IMR-90 (cell line): ENCODE measurements at regions not wholly inside any gene's neighbourhood (a gene's known extent, or its start where the extent isn't known, plus 50 kb on each side); places are given as distances from the start of the nearest gene placed in this dataset.

Experiments used
- ATAC-seq: fragments of 200-7000 bp; cut with Tn5 transposase; 2 replicates; pipeline ENCODE4 v1.9.1; 2020; ENCODE audit warnings: low read depth, mild to moderate bottlenecking, moderate library complexity
- BruUV-seq: library from RNA; stranded (reverse); fragments of 400-500 nt; replicated peaks from 2 replicates; lab custom pipeline; 2021; lab: Mats Ljungman, UMichigan
- CTCF ChIA-PET: fragments of 300-600 bp; formaldehyde crosslinking; extraction: SDS; loops from one replicate; lab custom pipeline; 2021; ENCODE audit warnings: antibody characterized with exemption; lab: Yijun Ruan, JAX
- POLR2A ChIA-PET: fragments of 300-600 bp; sonication (Branson Sonifier 250); formaldehyde crosslinking; loops from one replicate; lab custom pipeline; 2022; ENCODE audit warnings: antibody characterized with exemption; ENCODE audit not compliant: unreplicated experiment; lab: Charles Lee
- DNase-seq: peaks from one replicate; pipeline ENCODE4 v3.0.0; 2013
- H2AFZ ChIP-seq: replicated peaks from 2 replicates; pipeline ENCODE3; 2013; ENCODE audit warnings: low read length, mild to moderate bottlenecking; ENCODE audit not compliant: poor library complexity
- H2AK5ac ChIP-seq: 2 replicates; pipeline ENCODE4 v1.6.1; 2013; ENCODE audit warnings: low read depth, low read length, inconsistent platforms
- H2AK9ac ChIP-seq: replicated peaks from 2 replicates; pipeline ENCODE3; 2013; ENCODE audit warnings: mild to moderate bottlenecking, low read depth, low read length, moderate library complexity; ENCODE audit not compliant: poor library complexity
- H2BK120ac ChIP-seq: 2 replicates; pipeline ENCODE4 v1.6.1; 2013; ENCODE audit warnings: low read depth, low read length, inconsistent platforms
- H2BK15ac ChIP-seq: 3 replicates; pipeline ENCODE4 v1.6.1; 2013; ENCODE audit warnings: low read depth, low read length, inconsistent platforms
- H2BK20ac ChIP-seq: 2 replicates; pipeline ENCODE4 v1.6.1; 2013; ENCODE audit warnings: low read depth, mild to moderate bottlenecking, inconsistent platforms, low read length, moderate library complexity
- H2BK5ac ChIP-seq: 2 replicates; pipeline ENCODE4 v1.6.1; 2013; ENCODE audit warnings: mild to moderate bottlenecking, low read depth, low read length, inconsistent platforms; ENCODE audit not compliant: poor library complexity, severe bottlenecking
- H3K14ac ChIP-seq: replicated peaks from 2 replicates; pipeline ENCODE4 v1.6.1; 2013; ENCODE audit warnings: low read depth, low read length, inconsistent platforms
- H3K18ac ChIP-seq: 2 replicates; pipeline ENCODE4 v1.6.1; 2013; ENCODE audit warnings: low read depth, low read length, control low read depth
- H3K23ac ChIP-seq: 2 replicates; pipeline ENCODE4 v1.6.1; 2013; ENCODE audit warnings: low read depth, low read length, inconsistent platforms
- H3K27ac ChIP-seq: 2 replicates; pipeline ENCODE4 v1.5.1; 2013; ENCODE audit warnings: mild to moderate bottlenecking, control low read depth, low read length; ENCODE audit not compliant: insufficient read depth
- H3K27me3 ChIP-seq: 2 replicates; pipeline ENCODE4 v1.6.1; 2013; ENCODE audit warnings: low read length; ENCODE audit not compliant: control insufficient read depth, insufficient read depth
- H3K36me3 ChIP-seq: 2 replicates; pipeline ENCODE4 v1.6.1; 2013; ENCODE audit warnings: low read length, mixed read lengths; ENCODE audit not compliant: control insufficient read depth, insufficient read depth
- H3K4ac ChIP-seq: 2 replicates; pipeline ENCODE4 v1.6.1; 2013; ENCODE audit warnings: low read depth, low read length, inconsistent platforms
- H3K4me1 ChIP-seq: 2 replicates; pipeline ENCODE4 v1.6.1; 2013; ENCODE audit warnings: low read length, mixed read lengths; ENCODE audit not compliant: control insufficient read depth, insufficient read depth
- H3K4me2 ChIP-seq: 2 replicates; pipeline ENCODE4 v1.6.1; 2013; ENCODE audit warnings: low read depth, mild to moderate bottlenecking, control low read depth, low read length, moderate library complexity
- H3K4me3 ChIP-seq: 2 replicates; pipeline ENCODE4 v1.5.1; 2013; ENCODE audit warnings: low read depth, mild to moderate bottlenecking, control low read depth, low read length, moderate library complexity; ENCODE audit not compliant: insufficient read depth
- H3K56ac ChIP-seq: 2 replicates; pipeline ENCODE4 v1.6.1; 2013; ENCODE audit warnings: low read length, inconsistent platforms; ENCODE audit not compliant: insufficient read depth; ENCODE audit errors: extremely low read depth
- H3K79me1 ChIP-seq, 2 experiments: 2 replicates each; pipeline ENCODE4 v1.6.1; 2013; ENCODE audit warnings: low read length in 2 of 2, inconsistent platforms in 1 of 2, low read depth in 1 of 2
- H3K9ac ChIP-seq: 2 replicates; pipeline ENCODE4 v1.6.1; 2013; ENCODE audit warnings: low read depth, low read length, control low read depth
- H3K9me1 ChIP-seq: 2 replicates; pipeline ENCODE4 v1.6.1; 2013; ENCODE audit warnings: low read length, inconsistent platforms; ENCODE audit not compliant: insufficient read depth
- H3K9me3 ChIP-seq: 2 replicates; pipeline ENCODE4 v1.6.1; 2013; ENCODE audit warnings: low read length; ENCODE audit not compliant: control insufficient read depth, insufficient read depth
- H4K20me1 ChIP-seq: 2 replicates; pipeline ENCODE4 v1.6.1; 2013; ENCODE audit warnings: low read length, inconsistent platforms; ENCODE audit not compliant: insufficient read depth
- H4K5ac ChIP-seq: 2 replicates; pipeline ENCODE4 v1.6.1; 2013; ENCODE audit warnings: mild to moderate bottlenecking, low read depth, low read length, control low read depth
- H4K8ac ChIP-seq, 2 experiments: 2 replicates each; pipeline ENCODE4 v1.6.1; 2013; ENCODE audit warnings: low read depth in 2 of 2, low read length in 2 of 2, control low read depth in 1 of 2, inconsistent platforms in 1 of 2
- H4K91ac ChIP-seq: 2 replicates; pipeline ENCODE4 v1.6.1; 2013; ENCODE audit warnings: low read depth, low read length, inconsistent platforms; ENCODE audit not compliant: insufficient read depth
- MAZ ChIP-seq: IDR thresholded peaks from 2 replicates; pipeline ENCODE4 v1.6.1; 2012; ENCODE audit warnings: low read depth, mild to moderate bottlenecking, low read length, improper control_type of control experiment, moderate library complexity, borderline replicate concordance
- POLR2A ChIP-seq: IDR thresholded peaks from 2 replicates; pipeline ENCODE4 v1.6.1; 2012; ENCODE audit warnings: mild to moderate bottlenecking, low read depth, low read length
- WGBS, 2 experiments: methylation state at CpG; one replicate each; pipeline versions ENCODE4 v1.1.5 to v1.1.7; 2013; ENCODE audit warnings: missing lambda C conversion rate in 2 of 2; ENCODE audit not compliant: insufficient read length in 1 of 2; ENCODE audit errors: extremely low coverage in 2 of 2; 5-methylcytosine and 5-hydroxymethylcytosine counted together
- dilution Hi-C: fragments of 300-500 bp; cut with HindIII; formaldehyde crosslinking; loops from one replicate; pipeline ENCODE4 v1.14.3; 2018; ENCODE audit warnings: low sequenced_read_pairs; ENCODE audit not compliant: unreplicated experiment
- in situ Hi-C: fragments of 300-500 bp; cut with MboI; formaldehyde crosslinking; loops from 3 replicates; pipeline ENCODE4 v1.14.3; 2019; ENCODE audit warnings: low sequenced_read_pairs, inconsistent platforms, mixed read lengths
- intact Hi-C: fragments of 100-400 bp; cut with micrococcal nuclease; formaldehyde crosslinking; loops from 2 replicates; pipeline ENCODE4 v1.10.0; 2022

GRCh38 chr17:36722121-36722902, 120.9 kb downstream of the MRM1 start:
- WGBS, 2 experiments = 2% methylated on average over 23 of the region's 49 CpGs; no CpG with 5 or more reads in 1 of the 2 experiments
- Histone ChIP-seq H3K4ac (no peak overlapping the region), H3K27me3 (peaks cover 30% of the 10 kb centered on the region), H3K9me3 (no peaks in the 10 kb centered on the region), H2AK9ac (no peak overlapping the region), H3K27ac (no peak overlapping the region), H3K4me1 (0 out of 2 replicates have a peak, but pooled peaks cover 1% of the 10 kb centered on the region), H2AK5ac (no peak overlapping the region), H3K56ac (no peak overlapping the region), H2BK15ac (no peak overlapping the region), H3K9me1 (no peaks in the 10 kb centered on the region; the same call in 1 of the 2 replicates), H3K9ac (no peak overlapping the region), H3K4me2 (peak overlapping the region; percentile 81), H3K14ac (no peak overlapping the region), H2BK20ac (no peak overlapping the region), H4K20me1 (no peaks in the 10 kb centered on the region), H4K5ac (no peak overlapping the region), H3K36me3 (no peaks in the 10 kb centered on the region), H4K8ac (peak overlapping the region; percentile 35 to 79; a peak in 3 of 4 replicates), H4K91ac (no peak overlapping the region), H2AFZ (peak overlapping the region; percentile 79), H2BK5ac (no peak overlapping the region), H3K23ac (no peak overlapping the region), H3K18ac (no peak overlapping the region), H2BK120ac (no peak overlapping the region), H3K4me3 (peak overlapping the region; percentile 27), H3K79me1 (no peaks in the 10 kb centered on the region)
- in situ Hi-C loops = no loop called here
- peak; percentile 92 for ATAC-seq
- dilution Hi-C loops = no loop called here
- no TSS peak for BruUV-seq
- TF ChIP-seq POLR2A (no peak), MAZ (peak; percentile 71; the same call in 1 of the 2 replicates)
- POLR2A ChIA-PET = no interaction called here
- intact Hi-C loops = no loop called here
- CTCF ChIA-PET = no interaction called here
- peak; percentile 5 for DNase-seq
